Fibroblast of lung (primary cell): ENCODE measurements at regions not wholly inside any gene's neighbourhood (a gene's known extent, or its start where the extent isn't known, plus 50 kb on each side); places are given as distances from the start of the nearest gene placed in this dataset.

Source experiments
- EZH2 ChIP-seq: IDR thresholded peaks from 2 replicates; pipeline ENCODE4 v1.5.1; 2012; ENCODE audit warnings: low read length, control low read depth, mild to moderate bottlenecking; ENCODE audit errors: missing control alignments
- TF ChIP-seq, protein P1 (sequence below), 2 donors: IDR thresholded peaks in 1 of 2; conservative IDR thresholded peaks in 1 of 2; 1 replicate in 1 of 2; 2 replicates in 1 of 2; pipeline ENCODE4 v1.5.1; 2011 to 2012; ENCODE audit warnings: low read length in 2 of 2, control low read depth in 1 of 2, inconsistent platforms in 1 of 2, low read depth in 1 of 2, mild to moderate bottlenecking in 1 of 2

DNA sequence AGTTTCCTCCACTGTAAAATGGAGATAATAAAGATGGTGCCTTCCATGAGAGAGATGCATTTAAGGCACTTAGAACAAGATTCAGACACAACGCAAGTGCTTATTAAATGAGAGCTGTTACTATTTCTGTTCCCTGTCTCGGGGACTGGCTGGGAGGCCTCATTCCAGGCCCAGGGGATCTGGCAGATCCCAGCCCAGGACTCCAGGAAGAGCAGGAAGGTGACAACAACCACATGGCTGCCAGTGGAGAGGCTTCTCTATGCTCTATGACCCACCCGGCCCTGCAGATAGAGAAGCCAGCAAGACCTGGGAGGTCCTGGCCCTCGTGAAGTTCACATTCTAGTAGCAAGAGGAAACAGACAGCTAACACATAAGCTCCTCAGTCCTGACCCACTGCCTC lies 175.5 kb downstream of the ACTL8 start:
- TF ChIP-seq, protein P1, sequence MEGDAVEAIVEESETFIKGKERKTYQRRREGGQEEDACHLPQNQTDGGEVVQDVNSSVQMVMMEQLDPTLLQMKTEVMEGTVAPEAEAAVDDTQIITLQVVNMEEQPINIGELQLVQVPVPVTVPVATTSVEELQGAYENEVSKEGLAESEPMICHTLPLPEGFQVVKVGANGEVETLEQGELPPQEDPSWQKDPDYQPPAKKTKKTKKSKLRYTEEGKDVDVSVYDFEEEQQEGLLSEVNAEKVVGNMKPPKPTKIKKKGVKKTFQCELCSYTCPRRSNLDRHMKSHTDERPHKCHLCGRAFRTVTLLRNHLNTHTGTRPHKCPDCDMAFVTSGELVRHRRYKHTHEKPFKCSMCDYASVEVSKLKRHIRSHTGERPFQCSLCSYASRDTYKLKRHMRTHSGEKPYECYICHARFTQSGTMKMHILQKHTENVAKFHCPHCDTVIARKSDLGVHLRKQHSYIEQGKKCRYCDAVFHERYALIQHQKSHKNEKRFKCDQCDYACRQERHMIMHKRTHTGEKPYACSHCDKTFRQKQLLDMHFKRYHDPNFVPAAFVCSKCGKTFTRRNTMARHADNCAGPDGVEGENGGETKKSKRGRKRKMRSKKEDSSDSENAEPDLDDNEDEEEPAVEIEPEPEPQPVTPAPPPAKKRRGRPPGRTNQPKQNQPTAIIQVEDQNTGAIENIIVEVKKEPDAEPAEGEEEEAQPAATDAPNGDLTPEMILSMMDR (conservative IDR thresholded peaks at IDR 0.05 in 1 of 2, IDR thresholded peaks at IDR 0.05 in 1 of 2; ENCODE audit: low read depth in 1 of 2, low read length in 2 of 2), result no peak
- no peak for TF ChIP-seq EZH2
